Gastrocnemius medialis (tissue), 4 donors: ENCODE measurements at regions not wholly inside any gene's neighbourhood (a gene's known extent, or its start where the extent isn't known, plus 50 kb on each side); places are given as distances from the start of the nearest gene placed in this dataset.

ENCODE experiments used
- CTCF ChIP-seq, 5 experiments: fragments of 450-650 bp in 3 of 5; fragments of 200-600 bp in 2 of 5; sonication (generic) in 2 of 5; IDR thresholded peaks in 4 of 5; conservative IDR thresholded peaks in 1 of 5; 1 replicate in 4 of 5; 2 replicates in 1 of 5; pipeline ENCODE4 v1.5.1; 2016 to 2019; ENCODE audit warnings: antibody characterized with exemption in 5 of 5, mild to moderate bottlenecking in 3 of 5, moderate library complexity in 3 of 5
- POLR2A ChIP-seq, 2 donors: fragments of 450-650 bp; IDR thresholded peaks; one replicate each; pipeline ENCODE4 v1.6.1; 2017; ENCODE audit warnings: antibody characterized with exemption in 2 of 2, mild to moderate bottlenecking in 2 of 2, moderate library complexity in 2 of 2

GRCh38 chr4:138389976-138390685 lies 148.0 kb upstream of the SLC7A11 start:
- TF ChIP-seq CTCF (IDR thresholded peaks at IDR 0.05 in 4 of 5, conservative IDR thresholded peaks at IDR 0.05 in 1 of 5) (no peak), POLR2A (IDR thresholded peaks at IDR 0.05) (no peak)
